ENCODE measurements at regions not wholly inside any gene's neighbourhood (a gene's known extent, or its start where the extent isn't known, plus 50 kb on each side); places are given as distances from the start of the nearest gene placed in this dataset.
"Not testable (repeated sequence)": the region's sequence is repeated elsewhere in the genome, so short reads cannot be mapped to it uniquely, and the experiment has no call there.

- not testable (repeated sequence) for TF ChIP-seq CTCF (IDR thresholded peaks at IDR 0.05 in 4 of 5, conservative IDR thresholded peaks at IDR 0.05 in 1 of 5); POLR2A (IDR thresholded peaks at IDR 0.05)
Observed at GRCh38 chr17:20873173-20873572, 169.6 kb downstream of the USP22 start.
